Astrocyte (in vitro differentiated cells and primary cell): ENCODE measurements at regions not wholly inside any gene's neighbourhood (a gene's known extent, or its start where the extent isn't known, plus 50 kb on each side); places are given as distances from the start of the nearest gene placed in this dataset.

Source experiments
- DNase-seq: peaks from one replicate; pipeline ENCODE4 v3.0.0-alpha.2; 2010; ENCODE audit warnings: low read depth
- FAIRE-seq: peaks from 2 replicates; lab custom pipeline; 2011; peaks lifted over from hg19 to GRCh38; lab: Jason Lieb, UNC
- H2AFZ ChIP-seq: 2 replicates; pipeline ENCODE4 v1.6.0; 2012; ENCODE audit warnings: low read depth, low read length, inconsistent platforms
- H3K27ac ChIP-seq: 2 replicates; pipeline ENCODE4 v1.5.1; 2011; ENCODE audit warnings: low read depth, low read length, inconsistent platforms
- H3K27me3 ChIP-seq: 2 replicates; pipeline ENCODE4 v1.6.0; 2011; ENCODE audit warnings: low read length, inconsistent platforms; ENCODE audit not compliant: insufficient read depth
- H3K36me3 ChIP-seq: 2 replicates; pipeline ENCODE4 v1.5.1; 2011; ENCODE audit warnings: low read length, inconsistent platforms; ENCODE audit not compliant: insufficient read depth
- H3K4me1 ChIP-seq: 2 replicates; pipeline ENCODE4 v1.5.1; 2011; ENCODE audit warnings: low read length, inconsistent platforms; ENCODE audit not compliant: insufficient read depth
- H3K4me2 ChIP-seq: 2 replicates; pipeline ENCODE4 v1.6.0; 2012; ENCODE audit warnings: low read length, inconsistent platforms
- H3K4me3 ChIP-seq: 2 replicates; pipeline ENCODE4 v1.5.1; 2011; ENCODE audit warnings: low read depth, mild to moderate bottlenecking, low read length, inconsistent platforms; ENCODE audit not compliant: insufficient read depth
- H3K79me2 ChIP-seq: 2 replicates; pipeline ENCODE4 v1.6.0; 2012; ENCODE audit warnings: mild to moderate bottlenecking, low read length, inconsistent platforms; ENCODE audit not compliant: insufficient read depth
- H3K9ac ChIP-seq: 2 replicates; pipeline ENCODE4 v1.6.0; 2012; ENCODE audit warnings: mild to moderate bottlenecking, low read length, inconsistent platforms
- H3K9me3 ChIP-seq: 2 replicates; pipeline ENCODE4 v1.5.1; 2012; ENCODE audit warnings: low read depth, mild to moderate bottlenecking, low read length, inconsistent platforms; ENCODE audit not compliant: insufficient read depth
- H4K20me1 ChIP-seq: 2 replicates; pipeline ENCODE4 v1.6.0; 2012; ENCODE audit warnings: low read length, inconsistent platforms; ENCODE audit not compliant: insufficient read depth
- H3K27ac Mint-ChIP-seq: one replicate; pipeline ENCODE4 v1.8.0; 2021; ENCODE audit warnings: mild to moderate bottlenecking, mixed read lengths; ENCODE audit not compliant: unreplicated experiment
- H3K27me3 Mint-ChIP-seq: one replicate; pipeline ENCODE4 v1.8.0; 2021; ENCODE audit warnings: low read depth, mixed read lengths; ENCODE audit not compliant: unreplicated experiment
- H3K36me3 Mint-ChIP-seq: one replicate; pipeline ENCODE4 v1.8.0; 2021; ENCODE audit warnings: low read depth, mixed read lengths; ENCODE audit not compliant: unreplicated experiment
- H3K4me1 Mint-ChIP-seq: one replicate; pipeline ENCODE4 v1.8.0; 2021; ENCODE audit warnings: low read depth, mixed read lengths; ENCODE audit not compliant: unreplicated experiment
- H3K4me3 Mint-ChIP-seq: one replicate; pipeline ENCODE4 v1.8.0; 2021; ENCODE audit warnings: mild to moderate bottlenecking, moderate library complexity, mixed read lengths; ENCODE audit not compliant: unreplicated experiment
- H3K9me3 Mint-ChIP-seq: one replicate; pipeline ENCODE4 v1.8.0; 2021; ENCODE audit warnings: mild to moderate bottlenecking, mixed read lengths; ENCODE audit not compliant: unreplicated experiment
- EZH2 ChIP-seq: IDR thresholded peaks from 2 replicates; pipeline ENCODE4 v1.6.1; 2012; ENCODE audit warnings: mild to moderate bottlenecking, low read length, inconsistent platforms; ENCODE audit not compliant: insufficient read depth
- TF ChIP-seq, protein P1 (sequence below): IDR thresholded peaks from 2 replicates; pipeline ENCODE4 v1.5.1; 2011; ENCODE audit warnings: low read depth, mild to moderate bottlenecking, inconsistent platforms, low read length, moderate library complexity; ENCODE audit not compliant: insufficient read depth

- Histone ChIP-seq H3K9ac (no peak overlapping the region), H3K79me2 (no peaks in the 10 kb centered on the region), H2AFZ (no peak overlapping the region), H3K27me3 (no peaks in the 10 kb centered on the region), H3K4me2 (no peak overlapping the region), H3K9me3 (no peaks in the 10 kb centered on the region), H3K4me3 (no peak overlapping the region), H3K4me1 (no peaks in the 10 kb centered on the region), H4K20me1 (no peaks in the 10 kb centered on the region), H3K27ac (no peak overlapping the region), H3K36me3 (no peaks in the 10 kb centered on the region)
- peaks cover 3% of the 10 kb centered on the region for H3K9me3 Mint-ChIP-seq
- peaks cover 7% of the 10 kb centered on the region for H3K27me3 Mint-ChIP-seq
- TF ChIP-seq, protein P1, sequence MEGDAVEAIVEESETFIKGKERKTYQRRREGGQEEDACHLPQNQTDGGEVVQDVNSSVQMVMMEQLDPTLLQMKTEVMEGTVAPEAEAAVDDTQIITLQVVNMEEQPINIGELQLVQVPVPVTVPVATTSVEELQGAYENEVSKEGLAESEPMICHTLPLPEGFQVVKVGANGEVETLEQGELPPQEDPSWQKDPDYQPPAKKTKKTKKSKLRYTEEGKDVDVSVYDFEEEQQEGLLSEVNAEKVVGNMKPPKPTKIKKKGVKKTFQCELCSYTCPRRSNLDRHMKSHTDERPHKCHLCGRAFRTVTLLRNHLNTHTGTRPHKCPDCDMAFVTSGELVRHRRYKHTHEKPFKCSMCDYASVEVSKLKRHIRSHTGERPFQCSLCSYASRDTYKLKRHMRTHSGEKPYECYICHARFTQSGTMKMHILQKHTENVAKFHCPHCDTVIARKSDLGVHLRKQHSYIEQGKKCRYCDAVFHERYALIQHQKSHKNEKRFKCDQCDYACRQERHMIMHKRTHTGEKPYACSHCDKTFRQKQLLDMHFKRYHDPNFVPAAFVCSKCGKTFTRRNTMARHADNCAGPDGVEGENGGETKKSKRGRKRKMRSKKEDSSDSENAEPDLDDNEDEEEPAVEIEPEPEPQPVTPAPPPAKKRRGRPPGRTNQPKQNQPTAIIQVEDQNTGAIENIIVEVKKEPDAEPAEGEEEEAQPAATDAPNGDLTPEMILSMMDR, result no peak
- TF ChIP-seq EZH2, result no peak
- H3K36me3 Mint-ChIP-seq, result no peaks in the 10 kb centered on the region
- H3K27ac Mint-ChIP-seq, result no peak overlapping the region
- no peak overlapping the region for H3K4me3 Mint-ChIP-seq
- FAIRE-seq (no peak), DNase-seq (no peak)
- peaks cover 4% of the 10 kb centered on the region for H3K4me1 Mint-ChIP-seq
Observed at GRCh38 chr18:50453732-50454131, 78.9 kb downstream of the SKA1 start.

DNA sequence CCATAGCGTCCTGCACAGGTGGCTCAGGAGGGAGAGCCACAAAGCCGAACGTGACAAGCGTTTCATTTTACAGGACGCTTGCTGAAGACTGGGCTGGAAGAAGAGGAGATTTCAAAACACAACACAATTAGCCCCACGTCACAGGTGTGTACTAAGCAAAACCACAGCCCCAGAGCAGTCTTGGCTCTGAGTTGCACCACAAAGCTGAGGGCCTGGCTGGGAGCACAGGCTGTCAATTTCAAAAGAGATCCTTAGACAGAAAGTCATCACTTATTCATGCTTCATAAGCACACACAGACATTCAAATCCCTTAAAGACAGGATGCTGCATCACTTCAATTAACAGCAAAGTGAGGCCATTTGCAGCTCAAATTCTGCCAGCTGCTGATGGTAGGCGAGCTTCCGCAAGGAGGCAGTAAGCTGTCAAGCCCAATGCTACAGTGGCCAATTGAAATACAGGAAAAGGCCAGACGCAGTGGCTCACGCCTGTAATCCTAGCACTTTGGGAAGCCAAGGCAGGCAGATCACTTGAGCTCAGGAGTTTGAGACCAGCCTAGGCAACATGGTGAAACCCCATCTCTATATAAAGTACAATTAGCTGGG is 79.6 kb downstream of the SKA1 start:
- FAIRE-seq (no peak), DNase-seq (no peak)
- Mint-ChIP-seq H3K4me1 (peaks cover 4% of the 10 kb centered on the region), H3K27me3 (peaks cover 8% of the 10 kb centered on the region), H3K36me3 (no peaks in the 10 kb centered on the region), H3K27ac (no peak overlapping the region), H3K4me3 (no peak overlapping the region), H3K9me3 (peaks cover 2% of the 10 kb centered on the region)
- H3K36me3 ChIP-seq, result no peaks in the 10 kb centered on the region
- H3K4me2 ChIP-seq, result no peak overlapping the region
- TF ChIP-seq EZH2, result no peak
- TF ChIP-seq, protein P1, result no peak
- no peak overlapping the region for H3K27ac ChIP-seq
- H3K27me3 ChIP-seq, result no peaks in the 10 kb centered on the region
- H3K4me3 ChIP-seq, result no peak overlapping the region
- no peaks in the 10 kb centered on the region for H3K9me3 ChIP-seq
- no peak overlapping the region for H2AFZ ChIP-seq
- H3K9ac ChIP-seq, result no peak overlapping the region
- H4K20me1 ChIP-seq, result no peaks in the 10 kb centered on the region
- no peaks in the 10 kb centered on the region for H3K79me2 ChIP-seq
- H3K4me1 ChIP-seq, result no peaks in the 10 kb centered on the region

DNA sequence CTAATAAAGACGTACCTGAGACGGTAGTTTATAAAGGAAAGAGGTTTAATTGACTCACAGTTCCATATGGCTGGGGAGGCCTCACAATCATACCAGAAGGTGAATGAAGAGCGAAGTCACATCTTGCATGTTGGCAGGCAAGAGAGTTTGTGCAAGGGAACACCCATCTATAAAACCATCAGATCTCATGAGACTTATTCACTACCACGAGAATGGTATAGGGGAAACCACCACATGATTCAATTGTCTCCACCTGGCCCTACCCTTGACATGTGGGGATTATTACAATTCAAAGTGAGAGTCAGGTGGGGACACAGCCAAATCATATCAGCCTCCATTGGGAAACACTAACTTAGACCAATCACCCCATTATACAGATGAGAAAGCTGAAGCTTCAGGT is 81.4 kb downstream of the SKA1 start:
- FAIRE-seq, result no peak
- H3K4me1 Mint-ChIP-seq, result peaks cover 4% of the 10 kb centered on the region
- no peak overlapping the region for H2AFZ ChIP-seq
- peaks cover 2% of the 10 kb centered on the region for H3K9me3 Mint-ChIP-seq
- no peak overlapping the region for H3K4me3 ChIP-seq
- TF ChIP-seq EZH2, result no peak
- TF ChIP-seq, protein P1, result no peak
- H3K9me3 ChIP-seq, result no peaks in the 10 kb centered on the region
- H3K27ac Mint-ChIP-seq, result no peak overlapping the region
- H3K79me2 ChIP-seq, result no peaks in the 10 kb centered on the region
- H3K36me3 Mint-ChIP-seq, result no peaks in the 10 kb centered on the region
- no peaks in the 10 kb centered on the region for H3K4me1 ChIP-seq
- H3K9ac ChIP-seq, result no peak overlapping the region
- no peaks in the 10 kb centered on the region for H3K27me3 ChIP-seq
- no peak for DNase-seq
- peaks cover 6% of the 10 kb centered on the region for H3K27me3 Mint-ChIP-seq
- no peaks in the 10 kb centered on the region for H3K36me3 ChIP-seq
- no peaks in the 10 kb centered on the region for H4K20me1 ChIP-seq
- H3K4me2 ChIP-seq, result no peak overlapping the region
- H3K4me3 Mint-ChIP-seq, result no peak overlapping the region
- H3K27ac ChIP-seq, result no peak overlapping the region
